GM12892 (cell line): ENCODE measurements at regions not wholly inside any gene's neighbourhood (a gene's known extent, or its start where the extent isn't known, plus 50 kb on each side); places are given as distances from the start of the nearest gene placed in this dataset.
"Not testable (repeated sequence)": the region's sequence is repeated elsewhere in the genome, so short reads cannot be mapped to it uniquely, and the experiment has no call there.

Source experiments
- POLR2A ChIP-seq: IDR thresholded peaks from 2 replicates; pipeline ENCODE4 v1.6.1; 2011; ENCODE audit warnings: low read depth, low read length, control low read depth
- POLR2AphosphoS5 ChIP-seq: IDR thresholded peaks from 2 replicates; pipeline ENCODE4 v1.6.1; 2011; ENCODE audit warnings: low read depth, low read length, control low read depth
- TAF1 ChIP-seq: IDR thresholded peaks from 2 replicates; pipeline ENCODE4 v1.6.1; 2011; ENCODE audit warnings: low read depth, mild to moderate bottlenecking, control low read depth, low read length, borderline replicate concordance

DNA sequence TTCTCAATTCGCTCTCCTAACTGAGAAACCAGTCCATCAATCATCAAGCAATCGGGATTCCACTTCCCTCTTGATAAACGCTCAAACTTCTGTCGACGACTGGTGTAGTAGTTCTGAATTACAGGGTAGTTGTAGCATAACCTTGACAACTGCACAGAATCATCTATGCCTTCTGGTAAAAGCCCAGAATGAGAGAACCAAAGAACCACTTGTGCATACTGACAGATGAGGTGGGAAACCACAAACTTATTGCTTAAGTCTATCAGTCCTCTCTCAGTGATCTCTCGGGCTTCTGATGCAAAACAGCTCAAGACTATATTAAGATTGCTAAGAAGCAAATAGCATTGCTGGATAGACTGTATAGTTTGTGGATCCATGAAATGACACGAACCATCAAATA, 89.4 kb downstream of the TBR1 start:
- not testable (repeated sequence) for TF ChIP-seq POLR2A, POLR2AphosphoS5, TAF1
